GM21737 (cell line): ENCODE measurements at regions not wholly inside any gene's neighbourhood (a gene's known extent, or its start where the extent isn't known, plus 50 kb on each side); places are given as distances from the start of the nearest gene placed in this dataset.

Experiments
- ATAC-seq: cut with Tn5 transposase; IDR thresholded peaks from one replicate; pipeline ENCODE4 v1.9.1; 2021; ENCODE audit warnings: mild to moderate bottlenecking, moderate library complexity; ENCODE audit not compliant: unreplicated experiment

- ATAC-seq: no peak
Measured at GRCh38 chr2:207473931-207474235, 55.9 kb upstream of the CREB1 start.

DNA sequence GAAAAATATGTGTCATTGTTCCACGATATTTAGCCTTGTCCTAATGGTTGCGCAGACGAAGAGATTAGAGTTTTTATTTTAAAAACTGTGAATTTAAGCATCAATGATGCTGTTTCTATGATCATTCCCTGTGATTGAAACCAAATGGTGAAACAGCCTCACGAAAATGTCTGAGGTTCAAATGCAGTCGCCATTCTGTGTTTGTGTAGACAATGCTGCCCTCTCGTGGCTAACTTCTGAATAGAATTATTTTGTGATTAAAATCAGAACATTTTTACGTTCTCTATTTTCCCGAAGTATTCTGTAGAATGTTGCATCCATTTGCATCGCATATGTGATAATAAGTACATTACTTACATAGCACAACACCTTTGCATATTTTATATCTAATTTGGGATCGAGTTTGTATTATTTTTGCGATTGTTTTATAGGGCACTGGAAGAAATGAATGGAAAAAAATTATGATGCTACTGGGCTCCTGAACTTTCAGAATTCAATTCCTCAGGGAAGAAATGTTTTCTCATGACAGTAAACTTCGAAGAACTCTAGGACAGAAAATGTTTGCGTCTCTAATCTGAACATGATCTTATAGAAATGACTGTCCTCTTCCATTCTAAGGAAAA is 54.8 kb upstream of the CREB1 start:
- ATAC-seq: no peak

DNA sequence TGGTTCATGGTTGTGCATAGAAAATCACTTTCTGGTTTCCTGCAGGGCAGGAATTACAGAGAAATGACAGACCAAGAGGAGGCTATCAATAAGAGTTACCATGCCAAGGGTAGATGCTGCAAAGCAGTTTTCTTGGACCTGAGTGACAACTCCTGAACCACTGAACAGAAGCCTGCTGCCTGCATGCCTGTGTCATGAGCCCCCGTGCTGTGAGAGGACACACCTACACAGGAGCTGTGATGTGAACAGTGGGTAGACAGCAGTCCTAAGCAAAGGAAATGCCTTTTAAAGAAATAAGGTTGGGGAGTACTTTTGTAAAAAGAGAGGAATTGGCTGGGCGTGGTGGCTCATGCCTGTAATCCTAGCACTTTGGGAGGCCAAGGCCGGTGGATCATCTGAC is 54.2 kb upstream of the CREB1 start:
- no peak for ATAC-seq

DNA sequence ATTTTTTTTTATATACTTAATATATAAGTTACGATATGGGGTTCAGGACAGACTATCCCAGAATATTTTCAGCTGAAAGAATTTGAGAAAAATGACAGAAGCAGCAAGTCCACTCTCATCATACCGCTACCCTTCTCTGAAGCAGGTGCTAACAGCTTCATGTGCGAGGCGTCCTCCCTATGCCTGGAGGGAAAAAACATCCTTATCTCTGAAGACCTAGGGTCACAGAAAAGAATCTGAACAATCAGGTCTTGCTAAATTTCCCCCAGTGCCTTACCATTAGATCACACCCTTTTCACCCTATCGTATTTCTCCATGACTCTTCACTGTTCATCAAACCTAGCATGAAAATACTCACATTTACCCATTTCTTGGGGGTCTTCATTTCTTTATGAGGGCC is 51.9 kb upstream of the CREB1 start:
- no peak for ATAC-seq

GRCh38 chr2:207478572-207478971 is 51.2 kb upstream of the CREB1 start:
- no peak for ATAC-seq

DNA sequence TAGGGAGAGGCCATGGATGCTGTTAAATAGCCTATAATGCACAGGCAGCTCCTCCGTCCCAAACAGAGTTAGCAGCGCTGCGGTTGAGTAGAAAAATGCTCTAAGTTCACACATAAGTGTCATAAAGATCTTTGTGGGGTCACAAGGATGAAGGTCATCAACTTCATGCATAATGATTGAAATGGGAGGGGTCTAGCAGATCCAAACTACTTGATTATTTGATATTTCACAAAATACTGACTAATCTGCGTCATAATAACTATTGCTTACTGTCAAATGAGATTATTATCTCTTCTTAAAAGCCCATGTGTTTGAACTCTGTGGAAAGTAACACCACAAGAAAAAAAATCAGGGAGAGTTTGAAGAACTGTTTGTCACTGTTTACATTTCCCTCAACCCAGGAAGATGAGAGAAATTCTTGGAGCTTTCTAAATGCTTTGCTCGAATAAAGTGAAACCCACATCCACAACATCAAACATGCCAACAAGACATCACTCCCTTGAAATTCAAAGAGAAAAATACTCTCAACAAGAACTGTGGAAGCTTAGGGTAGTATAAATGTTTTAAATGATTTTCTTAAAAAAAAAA is 50.5 kb upstream of the CREB1 start:
- ATAC-seq: no peak
